ENCODE measurements at regions not wholly inside any gene's neighbourhood (a gene's known extent, or its start where the extent isn't known, plus 50 kb on each side); places are given as distances from the start of the nearest gene placed in this dataset.

DNA sequence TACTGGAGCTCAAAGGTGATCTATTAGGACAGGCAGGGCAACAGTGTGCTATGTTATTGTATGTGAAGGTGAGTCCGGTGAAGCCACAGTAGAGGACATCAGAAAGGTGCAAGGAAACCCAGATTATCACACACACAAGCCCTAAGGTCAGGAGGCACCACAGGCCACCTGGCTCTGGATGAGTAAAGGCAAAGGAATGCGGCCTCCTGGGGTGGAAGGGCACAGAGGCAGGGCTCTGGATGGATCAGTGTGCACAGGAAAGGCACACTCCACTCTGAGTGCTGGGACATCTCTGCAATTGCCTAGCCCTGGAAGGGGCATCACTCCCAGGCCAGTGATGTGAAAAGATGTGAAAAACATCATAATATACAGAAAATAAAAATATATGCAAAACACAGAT, 683.5 kb downstream of the TRIML1 start:
- no peaks in the 10 kb centered on the region for H3K27me3 ChIP-seq
- no peak overlapping the region for H3K4me3 ChIP-seq
- H3K27ac ChIP-seq, result no peak overlapping the region
- H3K4me1 ChIP-seq, result no peaks in the 10 kb centered on the region
- H3K9me3 ChIP-seq, result no peaks in the 10 kb centered on the region
- no peaks in the 10 kb centered on the region for H3K36me3 ChIP-seq
- TF ChIP-seq, protein P1, sequence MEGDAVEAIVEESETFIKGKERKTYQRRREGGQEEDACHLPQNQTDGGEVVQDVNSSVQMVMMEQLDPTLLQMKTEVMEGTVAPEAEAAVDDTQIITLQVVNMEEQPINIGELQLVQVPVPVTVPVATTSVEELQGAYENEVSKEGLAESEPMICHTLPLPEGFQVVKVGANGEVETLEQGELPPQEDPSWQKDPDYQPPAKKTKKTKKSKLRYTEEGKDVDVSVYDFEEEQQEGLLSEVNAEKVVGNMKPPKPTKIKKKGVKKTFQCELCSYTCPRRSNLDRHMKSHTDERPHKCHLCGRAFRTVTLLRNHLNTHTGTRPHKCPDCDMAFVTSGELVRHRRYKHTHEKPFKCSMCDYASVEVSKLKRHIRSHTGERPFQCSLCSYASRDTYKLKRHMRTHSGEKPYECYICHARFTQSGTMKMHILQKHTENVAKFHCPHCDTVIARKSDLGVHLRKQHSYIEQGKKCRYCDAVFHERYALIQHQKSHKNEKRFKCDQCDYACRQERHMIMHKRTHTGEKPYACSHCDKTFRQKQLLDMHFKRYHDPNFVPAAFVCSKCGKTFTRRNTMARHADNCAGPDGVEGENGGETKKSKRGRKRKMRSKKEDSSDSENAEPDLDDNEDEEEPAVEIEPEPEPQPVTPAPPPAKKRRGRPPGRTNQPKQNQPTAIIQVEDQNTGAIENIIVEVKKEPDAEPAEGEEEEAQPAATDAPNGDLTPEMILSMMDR (IDR thresholded peaks at IDR 0.05), result no peak
- TF ChIP-seq POLR2A (IDR thresholded peaks at IDR 0.05), result no peak
- TF ChIP-seq EP300 (IDR thresholded peaks at IDR 0.05), result no peak
- WGBS, 2 donors, result 82 to 86% methylated on average over 2 of the region's 2 CpGs
- no peak for DNase-seq (ENCODE audit: low spot score in 2 of 2)

DNA sequence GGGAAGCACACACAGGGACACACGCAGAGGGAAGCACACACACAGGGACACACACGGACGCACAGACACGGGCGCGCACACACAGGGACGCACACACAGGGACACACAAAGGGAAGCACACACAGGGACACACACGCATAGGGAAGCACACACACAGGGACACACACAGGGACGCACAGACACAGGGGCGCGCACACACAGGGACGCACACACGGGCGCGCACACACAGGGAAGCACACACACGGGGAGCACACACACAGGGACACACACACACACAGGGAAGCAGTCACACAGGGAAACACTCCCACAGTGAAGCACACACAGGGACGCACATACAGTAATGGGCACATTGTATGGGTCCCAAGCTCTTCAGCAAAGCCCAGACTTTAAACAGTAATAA, 685.3 kb downstream of the TRIML1 start:
- 88 to 95% methylated on average over 17 of the region's 17 CpGs for WGBS, 2 donors

DNA sequence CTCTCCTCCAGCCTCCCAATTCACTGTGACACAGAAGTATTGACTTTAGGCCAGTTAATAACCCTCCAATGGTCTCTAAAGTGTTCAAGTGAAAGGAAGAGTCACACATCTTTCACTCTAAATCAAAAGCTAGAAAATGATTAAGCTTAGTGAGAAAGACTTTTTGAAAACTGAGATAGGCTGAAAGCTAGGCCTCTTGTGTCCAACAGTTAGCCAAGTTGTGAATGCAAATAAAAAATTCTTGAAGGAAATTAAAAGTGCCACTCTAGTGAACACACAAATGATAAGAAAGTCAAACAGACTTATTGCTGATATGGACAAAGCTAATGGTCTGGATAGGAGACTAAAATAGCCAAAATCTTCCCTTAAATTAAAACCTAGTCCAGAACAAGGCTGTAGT, 687.2 kb downstream of the TRIML1 start:
- Histone ChIP-seq H3K4me3 (no peak overlapping the region), H3K36me3 (no peaks in the 10 kb centered on the region), H3K4me1 (no peaks in the 10 kb centered on the region), H3K27me3 (no peaks in the 10 kb centered on the region), H3K27ac (no peak overlapping the region), H3K9me3 (no peaks in the 10 kb centered on the region)
- no peak for DNase-seq (ENCODE audit: low spot score in 2 of 2)
- TF ChIP-seq, protein P1 (IDR thresholded peaks at IDR 0.05), result no peak
- TF ChIP-seq EP300 (IDR thresholded peaks at IDR 0.05) (no peak), POLR2A (IDR thresholded peaks at IDR 0.05) (no peak)

More for the DNA sequence above, 685.3 kb downstream of the TRIML1 start:
- no peak for DNase-seq (ENCODE audit: low spot score in 2 of 2)
- Histone ChIP-seq H3K9me3 (no peaks in the 10 kb centered on the region), H3K4me3 (no peak overlapping the region), H3K27ac (no peak overlapping the region), H3K4me1 (no peaks in the 10 kb centered on the region), H3K27me3 (no peaks in the 10 kb centered on the region), H3K36me3 (no peaks in the 10 kb centered on the region)
- no peak for TF ChIP-seq POLR2A (IDR thresholded peaks at IDR 0.05)
- TF ChIP-seq, protein P1 (IDR thresholded peaks at IDR 0.05), result no peak
- TF ChIP-seq EP300 (IDR thresholded peaks at IDR 0.05), result no peak

DNA sequence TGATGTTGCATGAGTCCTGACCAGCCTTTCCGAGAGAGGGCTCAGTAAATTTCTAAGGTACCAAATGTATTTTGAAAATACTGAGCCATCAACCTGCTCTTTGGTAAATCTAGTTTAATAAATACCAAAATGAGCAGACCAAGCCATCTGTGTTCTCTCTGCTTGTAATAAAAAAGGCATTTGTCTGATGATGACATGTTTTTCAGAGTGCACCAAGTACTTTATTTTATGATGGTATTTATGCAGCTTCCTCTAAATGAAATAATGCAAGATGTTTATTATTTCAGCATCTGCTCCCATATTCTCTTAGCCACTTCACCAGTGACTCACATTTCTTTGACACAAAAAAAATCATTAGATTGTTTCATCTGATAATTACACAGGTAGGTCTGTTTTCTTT, 700.5 kb downstream of the TRIML1 start:
- Histone ChIP-seq H3K4me1 (no peaks in the 10 kb centered on the region), H3K9me3 (no peaks in the 10 kb centered on the region), H3K27me3 (no peaks in the 10 kb centered on the region), H3K4me3 (no peak overlapping the region), H3K36me3 (no peaks in the 10 kb centered on the region), H3K27ac (no peak overlapping the region)
- TF ChIP-seq POLR2A (IDR thresholded peaks at IDR 0.05) (no peak), EP300 (IDR thresholded peaks at IDR 0.05) (no peak)
- TF ChIP-seq, protein P1 (IDR thresholded peaks at IDR 0.05), result no peak
- DNase-seq (ENCODE audit: low spot score in 2 of 2), result no peak
- WGBS, 2 donors, result 76 to 85% methylated on average over 1 of the region's 1 CpG

DNA sequence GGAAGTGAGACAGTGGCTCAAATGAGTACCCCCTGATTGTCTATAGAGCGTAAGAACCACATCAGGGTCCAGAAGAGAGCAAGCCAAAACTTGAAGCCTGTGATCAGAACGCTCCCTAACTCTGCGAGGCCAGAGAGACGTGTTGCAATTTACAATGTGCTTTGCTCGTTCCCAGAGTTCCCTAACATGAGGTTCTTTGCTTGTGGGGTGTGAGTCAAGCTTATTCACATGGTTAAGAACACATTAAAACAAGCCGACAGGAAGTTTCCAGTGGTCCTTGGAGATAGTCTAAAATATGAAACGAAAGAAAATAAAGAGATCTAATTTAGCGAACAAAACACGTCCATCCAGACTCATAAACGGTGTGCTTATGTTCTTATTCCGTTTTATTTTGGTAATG, 702.3 kb downstream of the TRIML1 start:
- 71 to 72% methylated on average over 11 of the region's 11 CpGs for WGBS, 2 donors
- Histone ChIP-seq H3K36me3 (no peaks in the 10 kb centered on the region), H3K9me3 (no peaks in the 10 kb centered on the region), H3K4me1 (no peaks in the 10 kb centered on the region), H3K27me3 (no peaks in the 10 kb centered on the region), H3K27ac (no peak overlapping the region), H3K4me3 (no peak overlapping the region)
- no peak for DNase-seq (ENCODE audit: low spot score in 2 of 2)
- TF ChIP-seq, protein P1 (IDR thresholded peaks at IDR 0.05), result no peak
- TF ChIP-seq EP300 (IDR thresholded peaks at IDR 0.05), result no peak
- TF ChIP-seq POLR2A (IDR thresholded peaks at IDR 0.05), result no peak
